Smooth muscle cell (in vitro differentiated cells): ENCODE measurements at regions not wholly inside any gene's neighbourhood (a gene's known extent, or its start where the extent isn't known, plus 50 kb on each side); places are given as distances from the start of the nearest gene placed in this dataset.

Experiments
- DNase-seq: peaks from one replicate; lab custom pipeline; 2025; ENCODE audit not compliant: unreplicated experiment; lab: John Stamatoyannopoulos, UW
- H2AFZ ChIP-seq: fragments of 200-600 bp; sonication (generic); 2 replicates; pipeline ENCODE4 v1.6.0; 2016; ENCODE audit warnings: antibody characterized with exemption, low read depth, mild to moderate bottlenecking
- H3F3A ChIP-seq: fragments of 200-600 bp; sonication (generic); 2 replicates; pipeline ENCODE4 v1.6.0; 2017; ENCODE audit warnings: antibody characterized with exemption, low read depth
- H3K27ac ChIP-seq: fragments of 200-600 bp; sonication (generic); 2 replicates; pipeline ENCODE4 v1.5.1; 2016; ENCODE audit warnings: low read depth, mild to moderate bottlenecking
- H3K27me3 ChIP-seq: fragments of 200-600 bp; sonication (generic); 2 replicates; pipeline ENCODE4 v1.6.1; 2016; ENCODE audit warnings: low read depth, mild to moderate bottlenecking
- H3K36me3 ChIP-seq: fragments of 200-600 bp; sonication (generic); 2 replicates; pipeline ENCODE4 v1.5.1; 2016; ENCODE audit warnings: low read depth
- H3K4me1 ChIP-seq: fragments of 200-600 bp; sonication (generic); 2 replicates; pipeline ENCODE4 v1.5.1; 2016; ENCODE audit warnings: low read depth
- H3K4me2 ChIP-seq: fragments of 200-600 bp; sonication (generic); 2 replicates; pipeline ENCODE4 v1.6.0; 2016; ENCODE audit warnings: mild to moderate bottlenecking
- H3K4me3 ChIP-seq: fragments of 200-600 bp; sonication (generic); 2 replicates; pipeline ENCODE4 v1.5.1; 2016; ENCODE audit warnings: mild to moderate bottlenecking
- H3K79me2 ChIP-seq: fragments of 200-600 bp; sonication (generic); 2 replicates; pipeline ENCODE4 v1.6.0; 2016; ENCODE audit warnings: low read depth, mild to moderate bottlenecking
- H3K9ac ChIP-seq: fragments of 200-600 bp; sonication (generic); 2 replicates; pipeline ENCODE4 v1.6.0; 2016; ENCODE audit warnings: low read depth
- H3K9me3 ChIP-seq: fragments of 200-600 bp; sonication (generic); replicated peaks from 2 replicates; pipeline ENCODE4 v1.5.1; 2016; ENCODE audit warnings: low read depth
- H4K20me1 ChIP-seq: fragments of 200-600 bp; sonication (generic); 2 replicates; pipeline ENCODE4 v1.6.0; 2016; ENCODE audit warnings: low read depth
- WGBS: methylation state at CpG from one replicate; pipeline ENCODE4 v1.1.7; 2016; ENCODE audit warnings: low lambda C conversion rate; 5-methylcytosine and 5-hydroxymethylcytosine counted together
- TF ChIP-seq, protein P1 (sequence below): fragments of 200-600 bp; sonication (generic); IDR thresholded peaks from 2 replicates; pipeline ENCODE4 v1.5.1; 2017; ENCODE audit warnings: borderline replicate concordance, mild to moderate bottlenecking, antibody characterized with exemption; ENCODE audit not compliant: insufficient read depth, poor library complexity, severe bottlenecking

- TF ChIP-seq, protein P1, sequence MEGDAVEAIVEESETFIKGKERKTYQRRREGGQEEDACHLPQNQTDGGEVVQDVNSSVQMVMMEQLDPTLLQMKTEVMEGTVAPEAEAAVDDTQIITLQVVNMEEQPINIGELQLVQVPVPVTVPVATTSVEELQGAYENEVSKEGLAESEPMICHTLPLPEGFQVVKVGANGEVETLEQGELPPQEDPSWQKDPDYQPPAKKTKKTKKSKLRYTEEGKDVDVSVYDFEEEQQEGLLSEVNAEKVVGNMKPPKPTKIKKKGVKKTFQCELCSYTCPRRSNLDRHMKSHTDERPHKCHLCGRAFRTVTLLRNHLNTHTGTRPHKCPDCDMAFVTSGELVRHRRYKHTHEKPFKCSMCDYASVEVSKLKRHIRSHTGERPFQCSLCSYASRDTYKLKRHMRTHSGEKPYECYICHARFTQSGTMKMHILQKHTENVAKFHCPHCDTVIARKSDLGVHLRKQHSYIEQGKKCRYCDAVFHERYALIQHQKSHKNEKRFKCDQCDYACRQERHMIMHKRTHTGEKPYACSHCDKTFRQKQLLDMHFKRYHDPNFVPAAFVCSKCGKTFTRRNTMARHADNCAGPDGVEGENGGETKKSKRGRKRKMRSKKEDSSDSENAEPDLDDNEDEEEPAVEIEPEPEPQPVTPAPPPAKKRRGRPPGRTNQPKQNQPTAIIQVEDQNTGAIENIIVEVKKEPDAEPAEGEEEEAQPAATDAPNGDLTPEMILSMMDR = no peak
- no peaks in the 10 kb centered on the region for H3K9me3 ChIP-seq
- H3K27ac ChIP-seq = no peak overlapping the region
- no peak overlapping the region for H2AFZ ChIP-seq
- H3K4me2 ChIP-seq = no peak overlapping the region
- 17% methylated on average over 4 of the region's 4 CpGs for WGBS
- no peaks in the 10 kb centered on the region for H3K79me2 ChIP-seq
- no peaks in the 10 kb centered on the region for H3K4me1 ChIP-seq
- no peaks in the 10 kb centered on the region for H4K20me1 ChIP-seq
- DNase-seq = no peak
- H3K36me3 ChIP-seq = no peaks in the 10 kb centered on the region
- no peak overlapping the region for H3K4me3 ChIP-seq
- H3K9ac ChIP-seq = no peak overlapping the region
- no peaks in the 10 kb centered on the region for H3K27me3 ChIP-seq
- H3F3A ChIP-seq = no peaks in the 10 kb centered on the region
Observed at GRCh38 chr17:5785338-5785737, 201.0 kb upstream of the NLRP1 start.

- Histone ChIP-seq H3K36me3 (no peaks in the 10 kb centered on the region), H3K9ac (no peak overlapping the region), H3K79me2 (no peaks in the 10 kb centered on the region), H3F3A (no peaks in the 10 kb centered on the region), H2AFZ (no peak overlapping the region), H3K4me3 (no peak overlapping the region), H3K27ac (no peak overlapping the region), H3K4me2 (no peak overlapping the region), H3K4me1 (no peaks in the 10 kb centered on the region), H3K9me3 (no peaks in the 10 kb centered on the region), H3K27me3 (no peaks in the 10 kb centered on the region), H4K20me1 (no peaks in the 10 kb centered on the region)
- 71% methylated on average over 11 of the region's 11 CpGs for WGBS
- DNase-seq = no peak
- TF ChIP-seq, protein P1 = no peak
Observed at GRCh38 chr17:5785867-5786509, 201.7 kb upstream of the NLRP1 start.

DNA sequence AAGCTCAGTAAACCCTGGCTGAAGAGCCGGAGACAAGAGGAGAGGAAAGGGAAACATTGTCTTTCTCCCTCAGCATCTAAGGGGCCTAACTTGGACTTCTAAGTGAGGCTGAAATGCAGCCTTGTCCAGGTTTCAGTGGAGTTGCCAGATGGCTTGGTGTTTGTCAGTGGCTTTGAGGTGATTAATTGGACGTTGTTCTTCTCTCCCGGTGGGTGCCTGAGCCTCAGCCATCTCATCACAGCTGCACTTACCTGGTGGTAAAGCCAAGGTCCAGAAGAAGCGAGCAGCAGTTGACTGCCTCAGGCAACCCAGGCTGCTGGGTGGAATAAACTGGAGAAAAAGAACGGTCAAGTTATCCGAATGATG lies 202.2 kb upstream of the NLRP1 start:
- Histone ChIP-seq H3K79me2 (no peaks in the 10 kb centered on the region), H3F3A (no peaks in the 10 kb centered on the region), H4K20me1 (no peaks in the 10 kb centered on the region), H3K9me3 (no peaks in the 10 kb centered on the region), H2AFZ (no peak overlapping the region), H3K27me3 (no peaks in the 10 kb centered on the region), H3K36me3 (no peaks in the 10 kb centered on the region), H3K9ac (no peak overlapping the region), H3K4me3 (no peak overlapping the region), H3K27ac (no peak overlapping the region), H3K4me1 (no peaks in the 10 kb centered on the region), H3K4me2 (no peak overlapping the region)
- DNase-seq = no peak
- TF ChIP-seq, protein P1 = no peak
- WGBS = 85% methylated on average over 6 of the region's 6 CpGs

DNA sequence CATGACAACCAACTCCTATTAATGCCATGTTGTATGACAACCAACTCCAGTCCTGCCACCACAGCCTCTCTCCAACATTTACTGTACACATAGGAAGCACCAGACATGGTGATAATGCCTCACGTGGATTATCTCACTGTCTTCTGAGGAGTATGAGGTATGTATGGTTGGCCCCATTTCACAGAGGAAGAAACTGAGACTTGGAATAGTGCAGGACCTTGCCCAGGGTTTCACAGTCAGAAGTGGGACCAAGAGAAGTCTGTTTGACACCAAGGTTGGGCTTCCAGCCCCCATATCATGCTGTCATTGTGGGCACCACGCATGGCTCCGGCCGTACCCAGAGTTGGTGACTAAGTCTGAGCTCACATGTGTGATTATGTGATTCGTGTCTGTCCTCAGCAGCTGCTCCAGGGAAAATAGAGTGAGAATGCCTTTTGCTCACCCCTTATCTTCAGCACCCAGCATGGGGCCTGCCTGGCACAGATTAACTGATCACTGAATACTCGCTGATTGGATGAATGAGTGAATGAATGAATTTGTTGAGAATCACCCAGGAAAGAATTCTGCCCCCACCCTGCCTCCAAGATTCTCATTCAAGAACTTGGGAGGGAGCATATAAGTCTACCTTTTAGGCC lies 204.1 kb upstream of the NLRP1 start:
- Histone ChIP-seq H3K9me3 (no peaks in the 10 kb centered on the region), H3K27ac (no peak overlapping the region), H2AFZ (no peak overlapping the region), H3K9ac (no peak overlapping the region), H3K4me2 (no peak overlapping the region), H3K4me3 (no peak overlapping the region), H4K20me1 (no peaks in the 10 kb centered on the region), H3K4me1 (no peaks in the 10 kb centered on the region), H3F3A (no peaks in the 10 kb centered on the region), H3K79me2 (no peaks in the 10 kb centered on the region), H3K27me3 (no peaks in the 10 kb centered on the region), H3K36me3 (no peaks in the 10 kb centered on the region)
- no peak for DNase-seq
- TF ChIP-seq, protein P1 = no peak
- WGBS = 48% methylated on average over 6 of the region's 6 CpGs
